ENCODE measurements at regions not wholly inside any gene's neighbourhood (a gene's known extent, or its start where the extent isn't known, plus 50 kb on each side); places are given as distances from the start of the nearest gene placed in this dataset.

DNA sequence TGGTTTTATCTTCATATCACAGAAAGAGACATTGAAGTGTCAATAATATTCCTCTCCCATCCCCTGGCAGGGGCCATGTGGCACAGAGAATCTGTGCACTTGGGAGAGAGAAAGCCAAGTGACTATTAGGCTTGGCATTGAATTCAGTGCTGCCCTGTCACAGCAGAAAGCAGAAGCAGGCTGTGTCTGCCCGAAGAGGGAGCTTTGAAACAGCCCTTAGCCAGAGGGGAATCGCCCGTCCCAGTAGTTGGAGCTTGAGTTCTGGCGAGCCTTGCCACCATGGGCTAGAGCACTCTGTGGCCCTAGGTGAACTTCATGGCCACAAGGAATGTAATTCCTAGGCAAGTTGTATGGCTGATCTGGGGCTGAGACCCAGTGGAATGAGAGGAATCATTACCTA, 282.5 kb upstream of the PCDH10 start:
- Histone ChIP-seq H3K4me3 (ENCODE audit: low read length in 2 of 2) (no peak overlapping the region), H3K4me1 (ENCODE audit: control insufficient read depth, insufficient read depth, low read length) (no peaks in the 10 kb centered on the region), H3K27me3 (ENCODE audit: control insufficient read depth in 1 of 2, insufficient read depth in 2 of 2, low read length in 2 of 2) (no peaks in the 10 kb centered on the region), H3K9me3 (ENCODE audit: control insufficient read depth in 2 of 2, low read length in 2 of 2) (peaks cover 0 to under 1% of the 10 kb centered on the region in 2 donors), H3K27ac (ENCODE audit: low read length) (no peak overlapping the region), H3K36me3 (ENCODE audit: control insufficient read depth in 2 of 2, insufficient read depth in 2 of 2, low read length in 2 of 2) (no peaks in the 10 kb centered on the region), H3K9ac (ENCODE audit: low read length in 2 of 2) (no peak overlapping the region)

DNA sequence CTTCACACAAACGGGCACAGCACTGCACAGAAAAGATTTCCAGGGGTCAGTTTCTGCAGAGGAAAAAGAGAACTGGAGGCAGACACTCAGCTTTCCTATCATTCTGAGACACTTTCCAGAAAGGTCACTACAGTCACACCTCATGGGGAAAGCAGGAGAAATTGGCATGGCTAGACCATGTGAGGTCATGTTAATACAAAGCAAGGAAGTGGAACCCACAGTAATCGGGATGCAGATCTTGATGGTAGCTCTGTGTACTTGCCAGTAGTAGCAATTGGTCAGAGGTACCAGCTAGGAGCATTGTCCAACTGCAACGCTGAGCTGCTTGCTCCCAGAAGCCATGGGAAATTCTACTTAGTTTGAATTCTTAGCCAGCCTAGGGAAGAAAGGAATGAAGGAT, 255.3 kb upstream of the PCDH10 start:
- no peaks in the 10 kb centered on the region for H3K27me3 ChIP-seq (ENCODE audit: control insufficient read depth in 1 of 2, insufficient read depth in 2 of 2, low read length in 2 of 2)
- H3K27ac ChIP-seq (ENCODE audit: low read length), result no peak overlapping the region
- H3K36me3 ChIP-seq (ENCODE audit: control insufficient read depth in 2 of 2, insufficient read depth in 2 of 2, low read length in 2 of 2), result no peaks in the 10 kb centered on the region
- H3K9me3 ChIP-seq (ENCODE audit: control insufficient read depth in 2 of 2, low read length in 2 of 2), result no peaks in the 10 kb centered on the region
- no peak overlapping the region for H3K4me3 ChIP-seq (ENCODE audit: low read length in 2 of 2)
- no peak overlapping the region for H3K9ac ChIP-seq (ENCODE audit: low read length in 2 of 2)
- no peaks in the 10 kb centered on the region for H3K4me1 ChIP-seq (ENCODE audit: control insufficient read depth, insufficient read depth, low read length)

DNA sequence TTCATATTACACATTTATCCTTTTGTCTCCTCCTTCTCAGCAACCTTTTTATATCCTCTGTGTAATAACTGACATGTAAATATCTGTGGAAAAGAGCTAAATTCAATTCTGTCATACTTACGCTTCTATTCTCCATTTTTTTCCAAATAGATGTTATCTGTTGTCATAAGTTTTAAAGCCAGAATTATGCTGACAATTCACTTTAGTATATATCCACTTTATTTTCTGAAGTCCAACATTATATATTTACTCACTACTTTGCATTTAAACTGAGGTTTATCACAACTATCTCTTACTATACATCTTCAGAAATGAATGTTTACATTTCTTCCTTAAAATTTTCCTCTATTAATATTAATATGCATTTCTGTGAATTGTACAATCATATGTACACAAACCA, 247.9 kb upstream of the PCDH10 start:
- no peaks in the 10 kb centered on the region for H3K36me3 ChIP-seq (ENCODE audit: control insufficient read depth in 2 of 2, insufficient read depth in 2 of 2, low read length in 2 of 2)
- no peak overlapping the region for H3K9ac ChIP-seq (ENCODE audit: low read length in 2 of 2)
- H3K4me3 ChIP-seq (ENCODE audit: low read length in 2 of 2), result no peak overlapping the region
- H3K9me3 ChIP-seq (ENCODE audit: control insufficient read depth in 2 of 2, low read length in 2 of 2), result no peaks in the 10 kb centered on the region
- no peaks in the 10 kb centered on the region for H3K4me1 ChIP-seq (ENCODE audit: control insufficient read depth, insufficient read depth, low read length)
- H3K27ac ChIP-seq (ENCODE audit: low read length), result no peak overlapping the region
- H3K27me3 ChIP-seq (ENCODE audit: control insufficient read depth in 1 of 2, insufficient read depth in 2 of 2, low read length in 2 of 2), result no peaks in the 10 kb centered on the region

DNA sequence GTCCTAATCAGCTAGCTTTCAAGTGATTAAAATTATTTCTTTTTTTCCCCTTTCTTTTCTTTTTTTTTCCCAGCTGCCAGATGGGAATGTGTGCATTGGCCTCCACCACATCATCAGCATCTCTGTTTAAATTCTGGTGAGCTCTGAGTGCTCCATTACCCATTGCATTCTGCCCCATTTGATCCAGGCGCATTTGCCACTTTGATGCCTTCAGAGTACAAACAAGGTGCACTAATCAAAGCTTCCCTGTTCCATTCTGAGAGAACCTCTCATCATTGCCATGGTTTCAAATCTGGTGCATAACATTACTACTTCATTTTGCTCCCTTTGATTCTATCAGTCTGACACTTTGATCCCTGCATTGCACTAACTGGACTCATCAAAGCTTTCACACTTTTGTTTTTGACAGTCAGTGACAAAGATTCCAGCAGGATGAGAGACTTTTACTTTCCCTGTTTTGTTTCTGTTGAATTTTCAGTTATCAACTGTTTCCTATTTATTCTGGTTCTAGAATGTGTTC, 238.8 kb upstream of the PCDH10 start:
- H3K4me1 ChIP-seq (ENCODE audit: control insufficient read depth, insufficient read depth, low read length), result no peaks in the 10 kb centered on the region
- no peaks in the 10 kb centered on the region for H3K36me3 ChIP-seq (ENCODE audit: control insufficient read depth in 2 of 2, insufficient read depth in 2 of 2, low read length in 2 of 2)
- H3K27ac ChIP-seq (ENCODE audit: low read length), result no peak overlapping the region
- H3K27me3 ChIP-seq (ENCODE audit: control insufficient read depth in 1 of 2, insufficient read depth in 2 of 2, low read length in 2 of 2), result no peaks in the 10 kb centered on the region
- H3K4me3 ChIP-seq (ENCODE audit: low read length in 2 of 2), result no peak overlapping the region
- H3K9me3 ChIP-seq (ENCODE audit: control insufficient read depth in 2 of 2, low read length in 2 of 2), result no peaks in the 10 kb centered on the region
- H3K9ac ChIP-seq (ENCODE audit: low read length in 2 of 2), result no peak overlapping the region

DNA sequence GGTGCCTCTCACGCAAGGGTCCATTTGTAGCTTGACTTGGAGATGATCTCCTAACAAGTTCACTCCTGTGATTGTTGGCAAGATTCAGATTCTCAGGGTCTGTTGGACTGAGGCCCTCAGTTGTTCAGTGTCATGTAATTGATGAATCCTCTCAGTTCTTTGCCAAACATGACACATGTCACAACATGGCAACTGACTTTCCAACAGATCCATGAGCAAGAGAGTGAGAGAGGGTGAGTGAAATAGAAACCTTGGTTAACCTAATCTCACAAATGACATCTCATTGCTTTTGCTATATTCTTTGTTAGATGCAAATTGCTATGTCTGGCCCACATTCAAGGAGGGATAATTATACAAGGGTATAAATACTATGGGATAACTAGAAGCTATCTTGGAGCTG, 231.0 kb upstream of the PCDH10 start:
- H3K4me1 ChIP-seq (ENCODE audit: control insufficient read depth, insufficient read depth, low read length), result no peaks in the 10 kb centered on the region
- H3K27ac ChIP-seq (ENCODE audit: low read length), result no peak overlapping the region
- H3K9ac ChIP-seq (ENCODE audit: low read length in 2 of 2), result no peak overlapping the region
- peaks cover 0 to 4% of the 10 kb centered on the region in 2 donors for H3K9me3 ChIP-seq (ENCODE audit: control insufficient read depth in 2 of 2, low read length in 2 of 2)
- no peaks in the 10 kb centered on the region for H3K36me3 ChIP-seq (ENCODE audit: control insufficient read depth in 2 of 2, insufficient read depth in 2 of 2, low read length in 2 of 2)
- no peaks in the 10 kb centered on the region for H3K27me3 ChIP-seq (ENCODE audit: control insufficient read depth in 1 of 2, insufficient read depth in 2 of 2, low read length in 2 of 2)
- H3K4me3 ChIP-seq (ENCODE audit: low read length in 2 of 2), result no peak overlapping the region

DNA sequence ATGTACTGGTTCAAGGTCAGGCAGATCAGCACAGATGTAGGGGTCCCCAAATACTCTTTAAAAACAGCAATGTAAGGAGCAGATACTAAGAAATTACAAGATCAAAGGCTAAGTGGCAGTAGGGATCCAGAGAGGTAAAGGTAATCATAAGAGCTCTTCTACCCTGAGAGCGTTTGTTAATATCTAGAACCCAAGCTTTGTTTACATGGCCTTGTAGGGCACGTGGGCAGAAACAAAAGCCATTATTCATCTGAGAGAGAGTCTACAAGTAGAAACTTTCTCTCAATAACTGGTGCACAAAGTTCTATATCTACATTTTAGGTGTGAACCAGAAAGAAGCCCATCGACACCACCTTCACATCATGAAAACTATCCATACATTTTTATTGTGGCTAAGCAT, 225.6 kb upstream of the PCDH10 start:
- Histone ChIP-seq H3K27me3 (ENCODE audit: control insufficient read depth in 1 of 2, insufficient read depth in 2 of 2, low read length in 2 of 2) (no peaks in the 10 kb centered on the region), H3K4me3 (ENCODE audit: low read length in 2 of 2) (no peak overlapping the region), H3K4me1 (ENCODE audit: control insufficient read depth, insufficient read depth, low read length) (no peaks in the 10 kb centered on the region), H3K27ac (ENCODE audit: low read length) (no peak overlapping the region), H3K36me3 (ENCODE audit: control insufficient read depth in 2 of 2, insufficient read depth in 2 of 2, low read length in 2 of 2) (no peaks in the 10 kb centered on the region), H3K9me3 (ENCODE audit: control insufficient read depth in 2 of 2, low read length in 2 of 2) (peaks cover 0 to 4% of the 10 kb centered on the region in 2 donors), H3K9ac (ENCODE audit: low read length in 2 of 2) (no peak overlapping the region)

DNA sequence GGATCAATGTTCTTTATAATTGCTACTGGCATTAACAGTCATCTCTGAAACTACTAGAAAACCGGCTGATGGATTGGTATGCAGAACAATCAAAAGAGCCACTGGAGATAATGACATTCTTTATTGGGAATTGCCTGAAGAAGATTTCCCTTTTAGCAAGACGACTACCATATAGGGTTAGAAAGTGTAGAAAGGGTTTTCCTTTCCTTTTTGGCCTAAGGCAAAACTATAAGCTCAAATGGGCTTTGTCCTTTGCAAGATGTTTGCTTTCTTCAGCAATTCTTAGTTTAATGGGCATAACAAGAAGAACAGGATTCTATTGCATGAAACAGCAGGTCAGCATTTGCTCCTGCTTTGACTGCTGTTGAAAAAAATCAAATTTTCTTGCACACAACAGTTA, 214.2 kb upstream of the PCDH10 start:
- no peaks in the 10 kb centered on the region for H3K27me3 ChIP-seq (ENCODE audit: control insufficient read depth in 1 of 2, insufficient read depth in 2 of 2, low read length in 2 of 2)
- no peak overlapping the region for H3K4me3 ChIP-seq (ENCODE audit: low read length in 2 of 2)
- no peaks in the 10 kb centered on the region for H3K36me3 ChIP-seq (ENCODE audit: control insufficient read depth in 2 of 2, insufficient read depth in 2 of 2, low read length in 2 of 2)
- peaks cover 0 to 5% of the 10 kb centered on the region in 2 donors for H3K9me3 ChIP-seq (ENCODE audit: control insufficient read depth in 2 of 2, low read length in 2 of 2)
- H3K4me1 ChIP-seq (ENCODE audit: control insufficient read depth, insufficient read depth, low read length), result no peaks in the 10 kb centered on the region
- no peak overlapping the region for H3K9ac ChIP-seq (ENCODE audit: low read length in 2 of 2)
- H3K27ac ChIP-seq (ENCODE audit: low read length), result no peak overlapping the region

DNA sequence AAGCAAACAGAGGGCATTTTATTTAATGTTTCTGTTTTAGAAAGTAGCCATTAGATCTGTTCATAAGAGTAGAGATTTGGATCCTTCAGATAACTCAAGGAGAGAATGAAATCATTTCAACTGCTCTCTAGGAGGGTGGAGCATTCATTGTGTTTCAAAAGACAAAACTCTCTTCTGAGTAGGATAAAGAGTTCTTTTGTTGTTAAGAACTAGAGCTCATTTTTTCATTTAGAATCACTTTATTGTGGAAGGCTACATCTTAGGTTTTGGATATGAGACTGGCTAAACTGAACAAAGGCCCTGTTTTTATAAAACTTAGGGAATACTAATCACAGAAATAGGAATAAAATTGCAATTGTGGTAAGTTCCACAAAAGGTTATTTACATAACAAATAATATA, 193.9 kb upstream of the PCDH10 start:
- Histone ChIP-seq H3K27ac (ENCODE audit: low read length) (no peak overlapping the region), H3K27me3 (ENCODE audit: control insufficient read depth in 1 of 2, insufficient read depth in 2 of 2, low read length in 2 of 2) (no peaks in the 10 kb centered on the region), H3K9ac (ENCODE audit: low read length in 2 of 2) (no peak overlapping the region), H3K4me3 (ENCODE audit: low read length in 2 of 2) (no peak overlapping the region), H3K9me3 (ENCODE audit: control insufficient read depth in 2 of 2, low read length in 2 of 2) (no peaks in the 10 kb centered on the region), H3K4me1 (ENCODE audit: control insufficient read depth, insufficient read depth, low read length) (no peaks in the 10 kb centered on the region), H3K36me3 (ENCODE audit: control insufficient read depth in 2 of 2, insufficient read depth in 2 of 2, low read length in 2 of 2) (no peaks in the 10 kb centered on the region)

DNA sequence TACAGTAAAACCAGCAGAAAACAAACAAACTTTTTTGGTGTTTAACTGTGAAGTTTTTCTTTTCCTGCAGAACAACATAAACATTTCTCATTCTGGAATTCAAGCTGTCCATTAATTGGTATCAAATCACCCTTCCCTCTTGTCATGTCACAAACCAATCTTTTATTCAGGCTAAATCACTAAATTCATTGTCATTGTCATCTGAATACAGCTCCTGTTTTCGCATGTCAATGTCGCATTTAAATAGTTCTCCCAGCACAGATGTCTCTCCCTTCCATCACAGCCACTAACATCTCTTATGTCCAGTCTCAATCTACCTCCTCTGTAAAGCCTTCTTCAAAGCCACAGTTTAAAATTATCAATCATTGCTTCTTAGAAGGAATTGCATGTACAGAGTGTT, 192.1 kb upstream of the PCDH10 start:
- Histone ChIP-seq H3K4me3 (ENCODE audit: low read length in 2 of 2) (no peak overlapping the region), H3K36me3 (ENCODE audit: control insufficient read depth in 2 of 2, insufficient read depth in 2 of 2, low read length in 2 of 2) (no peaks in the 10 kb centered on the region), H3K9ac (ENCODE audit: low read length in 2 of 2) (no peak overlapping the region), H3K27me3 (ENCODE audit: control insufficient read depth in 1 of 2, insufficient read depth in 2 of 2, low read length in 2 of 2) (no peaks in the 10 kb centered on the region), H3K27ac (ENCODE audit: low read length) (no peak overlapping the region), H3K4me1 (ENCODE audit: control insufficient read depth, insufficient read depth, low read length) (no peaks in the 10 kb centered on the region), H3K9me3 (ENCODE audit: control insufficient read depth in 2 of 2, low read length in 2 of 2) (no peaks in the 10 kb centered on the region)

DNA sequence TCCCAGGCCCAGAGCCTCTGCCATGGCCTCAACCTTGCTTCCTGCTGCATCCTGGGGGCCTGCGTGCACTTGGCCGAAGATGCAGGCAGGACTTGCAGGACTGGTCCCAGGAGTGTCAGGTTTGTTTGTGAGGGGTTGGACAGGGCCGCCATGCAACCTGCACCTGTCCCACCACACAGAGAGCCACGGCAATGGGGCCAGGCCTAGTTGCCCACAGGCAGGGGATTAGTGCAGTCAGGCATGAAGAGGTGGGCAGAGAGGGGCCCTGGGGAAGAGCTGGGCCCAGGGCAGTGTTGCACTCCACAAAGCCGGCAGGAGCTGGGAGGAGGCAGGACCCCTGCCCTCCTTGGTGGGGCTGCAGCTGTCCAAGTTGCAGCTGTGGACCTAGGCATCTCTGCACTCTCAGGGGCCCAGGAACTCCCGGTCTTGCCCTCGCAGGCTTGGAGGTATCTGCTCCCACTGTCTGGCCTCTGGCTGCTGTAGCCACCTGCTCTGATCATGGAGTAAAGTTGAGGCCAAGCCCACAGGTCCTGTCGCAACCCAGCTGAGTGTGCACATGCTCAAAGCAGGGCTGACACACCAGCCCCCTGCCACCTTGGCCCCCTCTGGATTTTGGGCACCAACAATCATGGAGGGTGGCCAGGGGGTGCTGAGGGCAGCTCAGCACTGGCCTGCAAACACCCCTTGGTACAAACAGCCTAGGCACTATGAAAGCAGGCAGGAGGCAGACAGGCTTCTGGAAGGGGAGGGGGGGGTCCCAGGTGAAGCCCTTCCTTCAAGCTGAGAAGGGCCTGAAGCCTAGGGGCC, 190.4 kb upstream of the PCDH10 start:
- Histone ChIP-seq H3K9ac (ENCODE audit: low read length in 2 of 2) (no peak overlapping the region), H3K36me3 (ENCODE audit: control insufficient read depth in 2 of 2, insufficient read depth in 2 of 2, low read length in 2 of 2) (no peaks in the 10 kb centered on the region), H3K4me3 (ENCODE audit: low read length in 2 of 2) (no peak overlapping the region), H3K4me1 (ENCODE audit: control insufficient read depth, insufficient read depth, low read length) (no peaks in the 10 kb centered on the region), H3K27me3 (ENCODE audit: control insufficient read depth in 1 of 2, insufficient read depth in 2 of 2, low read length in 2 of 2) (no peaks in the 10 kb centered on the region), H3K9me3 (ENCODE audit: control insufficient read depth in 2 of 2, low read length in 2 of 2) (no peaks in the 10 kb centered on the region), H3K27ac (ENCODE audit: low read length) (no peak overlapping the region)

DNA sequence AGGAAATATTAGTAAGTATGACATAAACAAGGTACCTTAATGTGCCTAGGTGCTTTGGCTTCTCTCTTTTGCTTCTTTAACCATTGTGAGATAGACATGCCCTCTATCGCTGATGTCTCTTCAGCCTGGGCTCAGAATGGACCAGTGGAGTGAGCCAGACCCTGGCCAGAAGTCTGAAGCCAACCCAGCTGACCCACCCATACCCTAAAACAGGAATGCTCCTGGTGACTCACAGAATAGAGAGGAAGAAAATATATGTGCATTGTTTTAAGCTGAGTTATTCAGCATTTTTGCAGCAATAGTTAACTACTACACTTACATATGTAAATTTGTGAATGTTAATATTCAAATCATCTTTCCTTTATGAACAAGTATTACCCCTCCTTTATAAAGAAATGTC, 167.5 kb upstream of the PCDH10 start:
- Histone ChIP-seq H3K4me3 (ENCODE audit: low read length in 2 of 2) (no peak overlapping the region), H3K36me3 (ENCODE audit: control insufficient read depth in 2 of 2, insufficient read depth in 2 of 2, low read length in 2 of 2) (no peaks in the 10 kb centered on the region), H3K27ac (ENCODE audit: low read length) (no peak overlapping the region), H3K4me1 (ENCODE audit: control insufficient read depth, insufficient read depth, low read length) (no peaks in the 10 kb centered on the region), H3K27me3 (ENCODE audit: control insufficient read depth in 1 of 2, insufficient read depth in 2 of 2, low read length in 2 of 2) (no peaks in the 10 kb centered on the region), H3K9me3 (ENCODE audit: control insufficient read depth in 2 of 2, low read length in 2 of 2) (no peaks in the 10 kb centered on the region), H3K9ac (ENCODE audit: low read length in 2 of 2) (no peak overlapping the region)
